HG03432 (cell line): ENCODE measurements at regions not wholly inside any gene's neighbourhood (a gene's known extent, or its start where the extent isn't known, plus 50 kb on each side); places are given as distances from the start of the nearest gene placed in this dataset.

Experiments used
- ATAC-seq: cut with Tn5 transposase; IDR thresholded peaks from one replicate; pipeline ENCODE4 v1.9.1; 2021; ENCODE audit warnings: mild to moderate bottlenecking, moderate library complexity; ENCODE audit not compliant: unreplicated experiment

GRCh38 chr15:94887391-94887790 is 656.0 kb downstream of the MCTP2 start:
- no peak for ATAC-seq

DNA sequence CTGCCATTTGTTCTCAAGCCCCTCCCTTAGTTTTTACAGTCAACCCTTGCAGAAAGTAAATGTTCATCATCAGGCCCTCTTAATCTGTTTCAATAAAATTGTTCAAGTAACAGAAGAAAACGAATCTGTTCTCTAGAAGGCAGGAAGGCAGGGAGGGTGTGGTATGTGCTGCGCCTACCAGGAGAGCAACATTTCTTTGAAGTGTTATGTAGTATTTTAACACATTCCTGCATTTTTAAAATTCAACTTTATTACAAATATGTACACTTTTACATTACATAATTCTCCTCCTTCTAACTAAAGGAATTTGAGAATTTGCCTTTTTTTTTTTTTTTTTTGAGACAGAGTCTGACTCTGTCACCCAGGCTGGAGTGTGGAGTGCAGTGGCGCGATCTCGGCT is 657.8 kb downstream of the MCTP2 start:
- no peak for ATAC-seq

GRCh38 chr15:94893091-94893490 is 661.7 kb downstream of the MCTP2 start:
- no peak for ATAC-seq

DNA sequence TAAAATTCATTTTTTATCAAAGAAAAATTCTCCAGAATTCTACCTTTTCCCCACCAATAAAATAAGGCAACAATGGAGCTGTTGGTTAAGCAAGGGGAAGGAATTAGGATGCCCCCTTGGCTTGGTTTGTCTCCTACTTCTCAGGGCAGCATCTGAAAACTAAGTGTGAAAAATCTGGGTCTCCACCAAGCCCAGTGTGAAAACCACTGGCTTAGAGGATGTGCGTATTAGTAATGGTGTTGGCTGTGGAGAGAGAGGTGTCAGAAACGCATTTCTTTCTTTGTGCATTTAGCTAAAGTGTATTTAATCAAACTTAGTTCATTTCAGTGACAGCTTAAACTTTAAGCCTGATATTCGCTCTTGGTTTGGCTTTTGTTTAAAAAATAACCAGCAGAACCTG is 662.7 kb downstream of the MCTP2 start:
- no peak for ATAC-seq

DNA sequence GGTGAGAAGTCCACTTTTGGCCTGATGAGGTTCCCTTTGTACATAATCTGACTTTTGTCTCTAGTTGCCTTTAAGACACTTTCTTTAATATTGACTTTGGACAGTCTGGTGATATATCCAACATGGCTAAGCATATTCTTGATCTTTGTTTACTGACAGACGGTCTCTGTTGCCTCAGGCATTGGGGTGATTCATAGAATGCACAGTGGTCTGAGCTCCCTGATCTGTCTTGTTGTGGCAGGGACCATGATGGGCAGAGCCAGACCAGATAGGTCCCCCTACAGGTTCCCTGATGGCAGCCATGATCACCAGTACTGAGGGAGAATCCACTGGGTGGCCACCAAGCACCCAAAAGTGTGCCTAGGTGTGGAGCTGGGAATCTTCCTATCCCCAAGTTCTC is 678.1 kb downstream of the MCTP2 start:
- no peak for ATAC-seq

- ATAC-seq = no peak
Observed at GRCh38 chr15:94910166-94910565, 678.8 kb downstream of the MCTP2 start.

- ATAC-seq = no peak
Observed at GRCh38 chr15:94912760-94913159, 681.4 kb downstream of the MCTP2 start.

DNA sequence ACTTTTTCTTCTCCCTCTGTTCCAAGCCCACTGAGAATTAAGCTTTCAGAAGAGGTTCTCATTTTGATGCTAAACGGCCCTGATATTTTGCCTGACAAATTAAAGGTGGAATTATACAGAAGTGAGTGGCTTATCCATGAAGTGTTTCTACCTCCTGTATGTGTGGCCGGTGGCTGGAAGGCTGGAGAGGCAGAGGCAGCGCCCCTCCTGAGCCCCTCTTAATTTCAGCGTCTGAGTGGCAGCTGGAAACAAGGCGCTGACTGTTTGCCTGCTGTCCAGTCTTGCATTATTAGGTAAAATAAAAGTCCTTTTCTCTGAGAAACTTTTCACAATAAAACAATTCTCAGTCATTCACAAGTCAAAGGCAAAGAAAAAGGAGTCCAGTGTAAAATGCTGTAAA is 685.7 kb downstream of the MCTP2 start:
- ATAC-seq = no peak

DNA sequence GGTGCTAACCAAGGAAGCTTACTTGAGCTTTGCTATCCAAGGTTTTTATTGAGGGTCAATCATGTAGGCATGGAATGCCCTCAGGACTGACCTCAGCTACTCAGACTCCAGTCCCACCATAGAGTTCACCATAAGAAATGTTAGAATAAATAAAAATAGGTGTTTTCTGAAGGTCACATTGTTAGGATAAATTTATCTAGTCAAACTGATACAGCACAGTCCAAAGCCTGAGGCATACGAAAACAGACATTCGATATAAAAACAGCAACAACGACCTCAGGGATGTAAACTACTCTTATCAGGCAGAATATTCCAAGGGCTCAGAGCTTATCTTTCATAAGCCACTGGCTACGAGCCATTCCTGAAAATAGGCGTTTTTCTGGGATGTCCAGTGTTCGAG is 690.6 kb downstream of the MCTP2 start:
- ATAC-seq = no peak

DNA sequence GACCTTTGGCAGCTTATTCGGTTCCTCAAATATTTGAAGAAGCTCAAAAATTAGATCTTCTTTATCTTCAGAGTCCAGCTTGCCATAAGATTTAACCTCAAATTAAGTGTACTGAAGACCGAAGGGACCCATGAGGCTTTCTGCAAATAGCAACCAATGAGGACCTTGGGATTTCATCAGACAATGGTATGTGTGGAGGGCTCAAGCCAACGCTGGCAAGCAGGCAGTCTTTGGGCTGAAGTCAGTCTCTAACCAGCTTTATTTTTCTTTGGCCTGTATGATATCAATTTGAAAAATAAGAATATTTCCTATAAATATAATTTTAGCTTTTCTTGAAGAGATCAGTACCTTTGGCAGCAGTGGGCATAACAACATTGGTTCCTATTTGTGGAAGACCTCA is 692.7 kb downstream of the MCTP2 start:
- no peak for ATAC-seq

GRCh38 chr15:94924971-94925598 is 693.7 kb downstream of the MCTP2 start:
- no peak for ATAC-seq

DNA sequence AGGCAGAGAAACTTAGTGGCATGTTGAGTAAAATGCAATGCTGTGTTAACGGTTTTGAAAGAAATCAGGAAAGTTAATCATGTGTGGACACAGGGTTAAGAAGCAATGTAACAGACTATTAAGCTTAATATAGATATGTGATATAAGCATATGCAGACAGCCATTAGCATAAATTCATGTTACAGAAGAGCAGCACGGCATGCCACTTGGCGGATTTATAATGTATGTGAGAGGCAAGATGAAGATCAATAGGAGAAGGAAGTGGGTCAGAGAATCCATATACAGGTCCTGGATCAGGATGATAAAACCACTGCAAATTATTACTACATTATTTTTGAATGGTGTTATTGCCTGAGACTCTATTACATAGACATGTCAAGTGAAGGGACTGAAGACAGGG is 694.3 kb downstream of the MCTP2 start:
- ATAC-seq = no peak

- ATAC-seq = no peak
Observed at GRCh38 chr15:94927003-94927402, 695.6 kb downstream of the MCTP2 start.

GRCh38 chr15:94929282-94929681 is 697.9 kb downstream of the MCTP2 start:
- no peak for ATAC-seq

- no peak for ATAC-seq
Observed at GRCh38 chr15:94930441-94930840, 699.1 kb downstream of the MCTP2 start.

GRCh38 chr15:94930960-94931359 is 699.6 kb downstream of the MCTP2 start:
- no peak for ATAC-seq

DNA sequence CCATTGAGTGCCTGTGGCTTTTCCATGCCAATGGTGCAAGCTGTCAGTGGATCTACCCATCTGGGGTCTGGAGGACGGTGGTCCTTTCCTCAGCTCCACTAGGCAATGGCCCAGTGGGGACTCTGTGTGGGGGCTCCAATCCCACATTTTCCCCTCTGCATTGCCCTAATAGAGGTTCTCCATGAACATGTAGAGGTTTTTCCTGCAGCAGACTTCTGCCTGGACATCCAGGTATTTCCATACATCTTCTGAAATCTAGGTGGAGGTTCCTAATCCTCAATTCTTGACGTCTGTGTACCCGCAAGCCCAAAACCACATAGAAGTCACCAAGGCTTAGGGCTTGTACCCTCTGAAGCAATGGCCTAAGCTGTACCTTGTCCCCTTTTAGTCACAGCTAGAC is 703.1 kb downstream of the MCTP2 start:
- ATAC-seq = no peak

GRCh38 chr15:94937242-94937641 is 705.9 kb downstream of the MCTP2 start:
- no peak for ATAC-seq

DNA sequence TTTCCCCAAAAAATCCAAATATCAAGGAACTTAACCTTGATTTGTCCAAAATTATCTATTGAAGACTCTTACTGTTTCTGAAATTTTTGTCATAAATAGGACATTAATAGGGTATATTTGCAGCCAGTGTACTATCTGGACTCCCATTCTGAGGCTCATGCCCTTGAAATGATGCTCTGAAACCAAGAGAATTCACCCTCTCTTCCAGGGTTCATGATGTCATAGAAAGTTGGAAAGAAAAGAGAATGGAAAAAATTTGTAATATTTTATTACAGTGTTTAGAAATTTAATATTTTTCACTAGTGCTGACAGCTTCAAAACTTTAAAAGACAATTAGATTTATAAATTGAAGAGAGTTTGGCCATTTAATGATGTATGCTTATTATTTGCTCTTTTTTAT is 712.5 kb downstream of the MCTP2 start:
- ATAC-seq = no peak

DNA sequence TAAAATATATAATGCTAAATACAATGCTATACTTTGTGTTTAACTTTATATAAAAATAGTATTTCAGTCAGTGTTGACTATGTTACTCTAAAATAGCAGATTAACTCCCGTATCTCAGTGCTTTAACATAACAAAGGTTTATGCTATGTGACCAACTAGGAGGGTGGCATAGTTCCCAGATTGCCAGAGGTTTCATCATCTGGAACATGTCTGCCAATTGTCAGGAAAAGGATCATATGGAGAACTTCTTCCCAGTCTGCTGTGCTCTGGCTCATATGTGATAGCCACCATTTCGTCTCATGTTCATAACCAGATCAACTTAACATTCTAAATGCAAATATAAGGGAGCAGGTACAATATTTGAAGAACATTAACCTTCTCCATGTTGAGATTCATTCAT is 720.2 kb downstream of the MCTP2 start:
- ATAC-seq = no peak

GRCh38 chr15:94963953-94964352 is 732.6 kb downstream of the MCTP2 start:
- no peak for ATAC-seq

DNA sequence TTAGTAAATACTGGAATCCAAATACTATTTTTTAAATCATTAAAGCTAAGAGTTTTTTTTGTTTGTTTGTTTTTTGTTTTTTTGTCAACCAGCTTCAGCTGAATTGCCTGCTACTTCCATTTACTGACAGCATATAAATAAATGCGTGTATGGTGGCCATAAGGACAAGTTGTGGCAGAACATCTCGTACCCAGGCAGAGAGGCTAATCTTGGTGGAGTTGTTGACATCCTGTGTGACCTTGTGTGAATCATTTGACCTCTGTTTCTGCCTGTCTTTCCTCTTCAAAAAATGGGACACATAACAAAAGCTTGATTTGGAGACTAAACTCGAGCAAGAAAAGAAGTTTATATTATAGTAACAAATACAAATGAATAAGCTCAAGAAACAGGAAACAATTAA is 734.2 kb downstream of the MCTP2 start:
- no peak for ATAC-seq

DNA sequence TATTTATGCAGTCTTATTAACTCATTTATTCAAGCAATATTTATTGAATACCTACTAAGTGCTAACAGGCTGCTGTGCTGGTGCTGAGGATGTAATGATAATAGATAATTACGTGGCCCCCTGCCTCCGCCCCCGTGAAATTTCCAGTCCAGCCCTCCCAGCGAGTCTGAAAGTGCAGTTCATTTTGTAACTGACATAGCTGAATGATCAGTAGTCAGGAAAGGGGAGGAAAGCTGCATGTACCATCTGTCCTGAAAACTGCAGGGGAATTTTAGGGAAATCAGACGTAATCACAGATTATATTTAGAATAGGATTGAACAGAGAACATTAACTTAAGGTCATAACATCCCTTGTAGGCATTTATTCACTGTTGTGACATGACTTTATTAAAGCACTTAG is 736.8 kb downstream of the MCTP2 start:
- ATAC-seq = no peak

- no peak for ATAC-seq
Observed at GRCh38 chr15:94970096-94970495, 738.7 kb downstream of the MCTP2 start.
